Astrocyte (in vitro differentiated cells and primary cell): ENCODE measurements at regions not wholly inside any gene's neighbourhood (a gene's known extent, or its start where the extent isn't known, plus 50 kb on each side); places are given as distances from the start of the nearest gene placed in this dataset.
A peak's percentile ranks its signal among the peaks of the same experiment; 100 is the strongest.

Experiments
- DNase-seq: peaks from one replicate; pipeline ENCODE4 v3.0.0-alpha.2; 2010; ENCODE audit warnings: low read depth
- FAIRE-seq: peaks from 2 replicates; lab custom pipeline; 2011; peaks lifted over from hg19 to GRCh38; lab: Jason Lieb, UNC
- H2AFZ ChIP-seq: 2 replicates; pipeline ENCODE4 v1.6.0; 2012; ENCODE audit warnings: low read depth, low read length, inconsistent platforms
- H3K27ac ChIP-seq: 2 replicates; pipeline ENCODE4 v1.5.1; 2011; ENCODE audit warnings: low read depth, low read length, inconsistent platforms
- H3K27me3 ChIP-seq: 2 replicates; pipeline ENCODE4 v1.6.0; 2011; ENCODE audit warnings: low read length, inconsistent platforms; ENCODE audit not compliant: insufficient read depth
- H3K36me3 ChIP-seq: 2 replicates; pipeline ENCODE4 v1.5.1; 2011; ENCODE audit warnings: low read length, inconsistent platforms; ENCODE audit not compliant: insufficient read depth
- H3K4me1 ChIP-seq: 2 replicates; pipeline ENCODE4 v1.5.1; 2011; ENCODE audit warnings: low read length, inconsistent platforms; ENCODE audit not compliant: insufficient read depth
- H3K4me2 ChIP-seq: 2 replicates; pipeline ENCODE4 v1.6.0; 2012; ENCODE audit warnings: low read length, inconsistent platforms
- H3K4me3 ChIP-seq: 2 replicates; pipeline ENCODE4 v1.5.1; 2011; ENCODE audit warnings: low read depth, mild to moderate bottlenecking, low read length, inconsistent platforms; ENCODE audit not compliant: insufficient read depth
- H3K79me2 ChIP-seq: 2 replicates; pipeline ENCODE4 v1.6.0; 2012; ENCODE audit warnings: mild to moderate bottlenecking, low read length, inconsistent platforms; ENCODE audit not compliant: insufficient read depth
- H3K9ac ChIP-seq: 2 replicates; pipeline ENCODE4 v1.6.0; 2012; ENCODE audit warnings: mild to moderate bottlenecking, low read length, inconsistent platforms
- H3K9me3 ChIP-seq: 2 replicates; pipeline ENCODE4 v1.5.1; 2012; ENCODE audit warnings: low read depth, mild to moderate bottlenecking, low read length, inconsistent platforms; ENCODE audit not compliant: insufficient read depth
- H4K20me1 ChIP-seq: 2 replicates; pipeline ENCODE4 v1.6.0; 2012; ENCODE audit warnings: low read length, inconsistent platforms; ENCODE audit not compliant: insufficient read depth
- H3K27ac Mint-ChIP-seq: one replicate; pipeline ENCODE4 v1.8.0; 2021; ENCODE audit warnings: mild to moderate bottlenecking, mixed read lengths; ENCODE audit not compliant: unreplicated experiment
- H3K27me3 Mint-ChIP-seq: one replicate; pipeline ENCODE4 v1.8.0; 2021; ENCODE audit warnings: low read depth, mixed read lengths; ENCODE audit not compliant: unreplicated experiment
- H3K36me3 Mint-ChIP-seq: one replicate; pipeline ENCODE4 v1.8.0; 2021; ENCODE audit warnings: low read depth, mixed read lengths; ENCODE audit not compliant: unreplicated experiment
- H3K4me1 Mint-ChIP-seq: one replicate; pipeline ENCODE4 v1.8.0; 2021; ENCODE audit warnings: low read depth, mixed read lengths; ENCODE audit not compliant: unreplicated experiment
- H3K4me3 Mint-ChIP-seq: one replicate; pipeline ENCODE4 v1.8.0; 2021; ENCODE audit warnings: mild to moderate bottlenecking, moderate library complexity, mixed read lengths; ENCODE audit not compliant: unreplicated experiment
- H3K9me3 Mint-ChIP-seq: one replicate; pipeline ENCODE4 v1.8.0; 2021; ENCODE audit warnings: mild to moderate bottlenecking, mixed read lengths; ENCODE audit not compliant: unreplicated experiment
- CTCF ChIP-seq: IDR thresholded peaks from 2 replicates; pipeline ENCODE4 v1.5.1; 2011; ENCODE audit warnings: low read depth, mild to moderate bottlenecking, inconsistent platforms, low read length, moderate library complexity; ENCODE audit not compliant: insufficient read depth
- EZH2 ChIP-seq: IDR thresholded peaks from 2 replicates; pipeline ENCODE4 v1.6.1; 2012; ENCODE audit warnings: mild to moderate bottlenecking, low read length, inconsistent platforms; ENCODE audit not compliant: insufficient read depth

GRCh38 chr13:77981281-77981881 is 62.8 kb upstream of the EDNRB start:
- Histone ChIP-seq H2AFZ (peak overlapping the region; percentile 62), H3K27me3 (no peaks in the 10 kb centered on the region), H3K9me3 (no peaks in the 10 kb centered on the region), H3K27ac (peak overlapping the region; percentile 15), H3K4me2 (no peak overlapping the region), H4K20me1 (no peaks in the 10 kb centered on the region), H3K4me3 (no peak overlapping the region), H3K36me3 (no peaks in the 10 kb centered on the region), H3K4me1 (peaks cover 6% of the 10 kb centered on the region), H3K9ac (no peak overlapping the region), H3K79me2 (no peaks in the 10 kb centered on the region)
- H3K27ac Mint-ChIP-seq: peak overlapping the region; percentile 81
- peaks cover 2% of the 10 kb centered on the region for H3K27me3 Mint-ChIP-seq
- TF ChIP-seq EZH2 (no peak), CTCF (no peak)
- peaks cover 18% of the 10 kb centered on the region for H3K4me1 Mint-ChIP-seq
- no peaks in the 10 kb centered on the region for H3K36me3 Mint-ChIP-seq
- H3K9me3 Mint-ChIP-seq: peaks cover 3% of the 10 kb centered on the region
- DNase-seq (peak; percentile 5), FAIRE-seq (no peak)
- no peak overlapping the region for H3K4me3 Mint-ChIP-seq

- Mint-ChIP-seq H3K9me3 (peaks cover 3% of the 10 kb centered on the region), H3K4me3 (peak overlapping the region; percentile 18), H3K27ac (peak overlapping the region; percentile 98), H3K27me3 (no peaks in the 10 kb centered on the region), H3K36me3 (no peaks in the 10 kb centered on the region), H3K4me1 (peaks cover 18% of the 10 kb centered on the region)
- Histone ChIP-seq H3K79me2 (no peaks in the 10 kb centered on the region), H3K27ac (peak overlapping the region; percentile 15), H3K4me3 (no peak overlapping the region), H3K36me3 (no peaks in the 10 kb centered on the region), H3K27me3 (no peaks in the 10 kb centered on the region), H4K20me1 (no peaks in the 10 kb centered on the region), H3K9me3 (no peaks in the 10 kb centered on the region), H2AFZ (peak overlapping the region; percentile 62), H3K4me2 (peak overlapping the region; percentile 49), H3K4me1 (peaks cover 6% of the 10 kb centered on the region), H3K9ac (peak overlapping the region; percentile 22)
- DNase-seq (peak; percentile 75), FAIRE-seq (no peak)
- TF ChIP-seq CTCF (no peak), EZH2 (no peak)
These were observed 62.0 kb upstream of the EDNRB start for GRCh38 chr13:77980592-77980991.

- peak; percentile 13 for FAIRE-seq
- no peak overlapping the region for H3K27ac ChIP-seq
- no peak for TF ChIP-seq CTCF
- no peak for TF ChIP-seq EZH2
These were observed 61.2 kb upstream of the EDNRB start for GRCh38 chr13:77979721-77980385.

More at GRCh38 chr13:77979721-77980385, 61.2 kb upstream of the EDNRB start:
- H3K4me1 ChIP-seq: peaks cover 6% of the 10 kb centered on the region
- Mint-ChIP-seq H3K36me3 (no peaks in the 10 kb centered on the region), H3K27me3 (no peaks in the 10 kb centered on the region), H3K4me3 (no peak overlapping the region), H3K27ac (peak overlapping the region; percentile 78), H3K4me1 (peaks cover 18% of the 10 kb centered on the region), H3K9me3 (peaks cover 3% of the 10 kb centered on the region)
- no peaks in the 10 kb centered on the region for H3K27me3 ChIP-seq
- no peaks in the 10 kb centered on the region for H4K20me1 ChIP-seq
- no peak overlapping the region for H3K4me3 ChIP-seq
- no peak overlapping the region for H3K9ac ChIP-seq
- no peak overlapping the region for H2AFZ ChIP-seq
- no peaks in the 10 kb centered on the region for H3K79me2 ChIP-seq
- DNase-seq: no peak
- H3K36me3 ChIP-seq: no peaks in the 10 kb centered on the region
- no peaks in the 10 kb centered on the region for H3K9me3 ChIP-seq
- no peak overlapping the region for H3K4me2 ChIP-seq
